ENCODE measurements at regions not wholly inside any gene's neighbourhood (a gene's known extent, or its start where the extent isn't known, plus 50 kb on each side); places are given as distances from the start of the nearest gene placed in this dataset.

GRCh38 chr20:17878912-17879602, 89.5 kb downstream of the SNX5 start:
- H3K36me3 Mint-ChIP-seq = no peaks in the 10 kb centered on the region
- POLR2A ChIA-PET = no interaction called here
- H3K4me1 Mint-ChIP-seq = peaks cover 8% of the 10 kb centered on the region
- H3K4me3 Mint-ChIP-seq = no peak overlapping the region
- H3K27ac Mint-ChIP-seq = no peak overlapping the region
- DNase-seq (no peak), ATAC-seq (ENCODE audit: low read depth) (no peak)
- no peaks in the 10 kb centered on the region for H3K9me3 Mint-ChIP-seq
- H3K27me3 Mint-ChIP-seq = peaks cover 21% of the 10 kb centered on the region

- POLR2A ChIA-PET = no interaction called here
- Mint-ChIP-seq H3K4me3 (no peak overlapping the region), H3K27ac (no peak overlapping the region), H3K27me3 (peaks cover 21% of the 10 kb centered on the region), H3K36me3 (no peaks in the 10 kb centered on the region), H3K4me1 (peaks cover 8% of the 10 kb centered on the region), H3K9me3 (no peaks in the 10 kb centered on the region)
- DNase-seq (no peak), ATAC-seq (ENCODE audit: low read depth) (no peak)
Measured at GRCh38 chr20:17878069-17878911, 90.3 kb downstream of the SNX5 start.

GRCh38 chr20:17875981-17876385, 92.6 kb downstream of the SNX5 start:
- peaks cover 29% of the 10 kb centered on the region for H3K27me3 Mint-ChIP-seq
- H3K27ac Mint-ChIP-seq = no peak overlapping the region
- H3K36me3 Mint-ChIP-seq = no peaks in the 10 kb centered on the region
- POLR2A ChIA-PET = no interaction called here
- peaks cover 16% of the 10 kb centered on the region for H3K4me1 Mint-ChIP-seq
- no peak overlapping the region for H3K4me3 Mint-ChIP-seq
- ATAC-seq (ENCODE audit: low read depth) (no peak), DNase-seq (no peak)
- no peaks in the 10 kb centered on the region for H3K9me3 Mint-ChIP-seq

GRCh38 chr20:17875106-17875980, 93.3 kb downstream of the SNX5 start:
- POLR2A ChIA-PET = no interaction called here
- peaks cover 16% of the 10 kb centered on the region for H3K4me1 Mint-ChIP-seq
- DNase-seq (no peak), ATAC-seq (ENCODE audit: low read depth) (no peak)
- no peaks in the 10 kb centered on the region for H3K9me3 Mint-ChIP-seq
- H3K36me3 Mint-ChIP-seq = no peaks in the 10 kb centered on the region
- H3K27me3 Mint-ChIP-seq = peaks cover 31% of the 10 kb centered on the region
- H3K27ac Mint-ChIP-seq = no peak overlapping the region
- no peak overlapping the region for H3K4me3 Mint-ChIP-seq

GRCh38 chr20:17874271-17875105, 94.1 kb downstream of the SNX5 start:
- Mint-ChIP-seq H3K36me3 (no peaks in the 10 kb centered on the region), H3K9me3 (no peaks in the 10 kb centered on the region), H3K4me1 (peaks cover 16% of the 10 kb centered on the region), H3K27me3 (peaks cover 31% of the 10 kb centered on the region), H3K4me3 (no peak overlapping the region), H3K27ac (no peak overlapping the region)
- no peak for ATAC-seq (ENCODE audit: low read depth)
- POLR2A ChIA-PET = no interaction called here
- no peak for DNase-seq

- Mint-ChIP-seq H3K4me3 (no peak overlapping the region), H3K36me3 (no peaks in the 10 kb centered on the region), H3K9me3 (no peaks in the 10 kb centered on the region), H3K27ac (no peak overlapping the region), H3K4me1 (peaks cover 10% of the 10 kb centered on the region), H3K27me3 (peaks cover 36% of the 10 kb centered on the region)
- no peak for DNase-seq
- no peak for ATAC-seq (ENCODE audit: low read depth)
- POLR2A ChIA-PET = interaction anchor here (0.6 kb wide), 1 partner anchor 192 kb away, joined by 3 read pairs; no protein-coding TSS in a partner anchor
Measured at GRCh38 chr20:17873410-17874270, 95.0 kb downstream of the SNX5 start.

GRCh38 chr20:17872959-17873358, 95.6 kb downstream of the SNX5 start:
- H3K4me1 Mint-ChIP-seq = peaks cover 8% of the 10 kb centered on the region
- H3K4me3 Mint-ChIP-seq = no peak overlapping the region
- no peak overlapping the region for H3K27ac Mint-ChIP-seq
- DNase-seq = no peak
- POLR2A ChIA-PET = no interaction called here
- peaks cover 42% of the 10 kb centered on the region for H3K27me3 Mint-ChIP-seq
- no peaks in the 10 kb centered on the region for H3K9me3 Mint-ChIP-seq
- no peaks in the 10 kb centered on the region for H3K36me3 Mint-ChIP-seq
- ATAC-seq (ENCODE audit: low read depth) = no peak

GRCh38 chr20:17872434-17872833, 96.2 kb downstream of the SNX5 start:
- no peak overlapping the region for H3K27ac Mint-ChIP-seq
- peaks cover 44% of the 10 kb centered on the region for H3K27me3 Mint-ChIP-seq
- H3K4me3 Mint-ChIP-seq = no peak overlapping the region
- POLR2A ChIA-PET = no interaction called here
- no peaks in the 10 kb centered on the region for H3K36me3 Mint-ChIP-seq
- ATAC-seq (ENCODE audit: low read depth) (no peak), DNase-seq (no peak)
- no peaks in the 10 kb centered on the region for H3K9me3 Mint-ChIP-seq
- peaks cover 8% of the 10 kb centered on the region for H3K4me1 Mint-ChIP-seq

GRCh38 chr20:17871886-17872285, 96.7 kb downstream of the SNX5 start:
- Mint-ChIP-seq H3K9me3 (no peaks in the 10 kb centered on the region), H3K4me1 (peaks cover 8% of the 10 kb centered on the region), H3K27ac (peak overlapping the region; percentile 74), H3K36me3 (no peaks in the 10 kb centered on the region), H3K27me3 (peaks cover 44% of the 10 kb centered on the region), H3K4me3 (peak overlapping the region; percentile 48)
- POLR2A ChIA-PET = no interaction called here
- DNase-seq (no peak), ATAC-seq (ENCODE audit: low read depth) (peak; percentile 36)

GRCh38 chr20:17871181-17871580, 97.4 kb downstream of the SNX5 start:
- Mint-ChIP-seq H3K27ac (no peak overlapping the region), H3K36me3 (no peaks in the 10 kb centered on the region), H3K4me3 (no peak overlapping the region), H3K9me3 (no peaks in the 10 kb centered on the region), H3K27me3 (peaks cover 43% of the 10 kb centered on the region), H3K4me1 (peaks cover 8% of the 10 kb centered on the region)
- DNase-seq (no peak), ATAC-seq (ENCODE audit: low read depth) (no peak)
- POLR2A ChIA-PET = no interaction called here

- ATAC-seq (ENCODE audit: low read depth) (no peak), DNase-seq (no peak)
- POLR2A ChIA-PET = no interaction called here
- Mint-ChIP-seq H3K27ac (no peak overlapping the region), H3K4me3 (no peak overlapping the region), H3K27me3 (peaks cover 41% of the 10 kb centered on the region), H3K4me1 (peaks cover 8% of the 10 kb centered on the region), H3K9me3 (no peaks in the 10 kb centered on the region), H3K36me3 (no peaks in the 10 kb centered on the region)
Measured at GRCh38 chr20:17870086-17870740, 98.4 kb downstream of the SNX5 start.
